ENCODE measurements at regions not wholly inside any gene's neighbourhood (a gene's known extent, or its start where the extent isn't known, plus 50 kb on each side); places are given as distances from the start of the nearest gene placed in this dataset.

DNA sequence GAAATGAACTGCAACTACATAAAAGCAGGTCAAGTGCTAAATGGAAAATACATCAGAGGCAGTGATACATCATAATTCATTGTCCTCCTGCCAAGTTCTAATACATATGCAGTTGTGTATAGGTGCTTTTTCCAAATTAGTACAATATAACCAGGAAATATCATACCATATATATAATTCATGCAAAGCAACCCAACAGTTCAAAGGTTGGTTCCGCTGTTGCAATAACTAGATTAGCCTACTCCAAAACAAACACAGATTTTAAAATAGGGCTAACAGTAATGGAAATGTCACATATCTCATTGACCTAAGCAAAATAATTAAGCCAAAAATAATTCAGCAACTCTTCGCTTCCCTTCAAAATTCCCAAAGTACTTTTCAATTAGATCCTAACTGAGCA is 88.9 kb upstream of the NEBL start:
- no peak for DNase-seq (ENCODE audit: low read depth)
- no peak overlapping the region for H3K4me3 ChIP-seq (ENCODE audit: low read depth, low read length)
- TF ChIP-seq, protein P1, sequence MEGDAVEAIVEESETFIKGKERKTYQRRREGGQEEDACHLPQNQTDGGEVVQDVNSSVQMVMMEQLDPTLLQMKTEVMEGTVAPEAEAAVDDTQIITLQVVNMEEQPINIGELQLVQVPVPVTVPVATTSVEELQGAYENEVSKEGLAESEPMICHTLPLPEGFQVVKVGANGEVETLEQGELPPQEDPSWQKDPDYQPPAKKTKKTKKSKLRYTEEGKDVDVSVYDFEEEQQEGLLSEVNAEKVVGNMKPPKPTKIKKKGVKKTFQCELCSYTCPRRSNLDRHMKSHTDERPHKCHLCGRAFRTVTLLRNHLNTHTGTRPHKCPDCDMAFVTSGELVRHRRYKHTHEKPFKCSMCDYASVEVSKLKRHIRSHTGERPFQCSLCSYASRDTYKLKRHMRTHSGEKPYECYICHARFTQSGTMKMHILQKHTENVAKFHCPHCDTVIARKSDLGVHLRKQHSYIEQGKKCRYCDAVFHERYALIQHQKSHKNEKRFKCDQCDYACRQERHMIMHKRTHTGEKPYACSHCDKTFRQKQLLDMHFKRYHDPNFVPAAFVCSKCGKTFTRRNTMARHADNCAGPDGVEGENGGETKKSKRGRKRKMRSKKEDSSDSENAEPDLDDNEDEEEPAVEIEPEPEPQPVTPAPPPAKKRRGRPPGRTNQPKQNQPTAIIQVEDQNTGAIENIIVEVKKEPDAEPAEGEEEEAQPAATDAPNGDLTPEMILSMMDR (IDR thresholded peaks at IDR 0.05; ENCODE audit: control insufficient read depth, extremely low read depth, insufficient read depth), result no peak

DNA sequence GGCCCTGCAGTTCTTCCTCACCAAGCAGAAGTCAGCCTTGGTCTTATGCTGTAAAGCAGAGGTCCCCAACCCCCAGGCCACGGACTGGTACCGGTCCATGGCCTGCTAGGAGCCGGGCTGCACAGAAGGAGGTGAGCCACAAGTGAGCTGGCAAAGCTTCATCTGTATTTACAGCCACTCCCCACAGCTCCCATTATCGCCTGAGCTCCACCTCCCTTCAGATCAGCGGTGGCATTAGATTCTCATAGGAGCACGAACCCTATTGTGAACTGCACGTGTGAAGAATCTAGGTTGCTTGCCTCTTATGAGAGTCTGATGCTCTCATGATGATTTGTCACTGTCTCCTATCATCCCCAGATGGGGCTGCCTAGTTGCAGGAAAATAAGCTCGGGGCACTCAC is 87.6 kb upstream of the NEBL start:
- no peak for DNase-seq (ENCODE audit: low read depth)
- TF ChIP-seq, protein P1 (IDR thresholded peaks at IDR 0.05; ENCODE audit: control insufficient read depth, extremely low read depth, insufficient read depth), result no peak
- no peak overlapping the region for H3K4me3 ChIP-seq (ENCODE audit: low read depth, low read length)

DNA sequence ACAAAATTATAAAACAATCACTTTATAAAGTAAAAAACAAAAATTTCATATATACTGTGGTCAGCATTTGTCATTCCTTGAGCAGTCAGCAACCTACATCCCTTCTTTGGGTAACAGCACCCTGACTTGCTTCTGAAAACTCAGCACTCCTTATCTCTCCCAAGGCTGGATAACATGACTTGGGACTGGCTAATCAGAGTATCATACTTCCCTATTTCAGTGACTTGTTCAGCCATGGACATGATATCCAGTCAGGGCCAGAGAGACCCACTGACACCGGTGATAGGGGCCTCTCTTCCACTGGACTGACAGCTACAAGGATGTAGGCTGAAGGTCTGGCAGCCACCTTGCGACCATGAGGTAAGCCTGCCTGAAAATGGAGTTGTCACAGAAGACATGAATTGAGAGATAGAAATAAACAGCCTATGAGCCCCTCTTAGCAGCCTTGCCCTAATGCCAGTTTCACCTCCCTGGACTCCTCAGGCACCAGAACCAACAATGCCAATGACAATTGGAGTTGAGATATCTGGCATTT is 84.4 kb upstream of the NEBL start:
- no peak overlapping the region for H3K4me3 ChIP-seq (ENCODE audit: low read depth, low read length)
- TF ChIP-seq, protein P1 (IDR thresholded peaks at IDR 0.05; ENCODE audit: control insufficient read depth, extremely low read depth, insufficient read depth), result no peak
- DNase-seq (ENCODE audit: low read depth), result no peak

DNA sequence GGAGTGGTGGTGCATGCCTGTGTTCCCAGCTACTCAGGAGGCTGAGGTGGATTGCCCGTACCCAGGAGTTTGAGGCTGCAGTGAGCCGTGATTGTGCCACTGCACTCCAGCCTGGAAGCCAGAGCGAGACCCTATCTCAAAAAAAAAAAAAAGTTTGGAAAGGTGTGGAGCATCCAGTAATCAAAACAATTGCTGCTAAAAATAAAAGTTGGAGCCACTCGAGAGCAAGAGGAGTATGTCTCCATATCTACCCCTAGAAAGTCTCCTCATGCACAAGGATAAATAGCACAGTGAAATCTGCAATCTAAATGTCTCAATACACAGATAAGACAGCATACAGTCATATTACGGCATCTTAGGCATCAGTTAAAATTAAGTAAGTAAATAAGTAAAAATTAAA is 81.5 kb upstream of the NEBL start:
- DNase-seq (ENCODE audit: low read depth), result no peak
- TF ChIP-seq, protein P1 (IDR thresholded peaks at IDR 0.05; ENCODE audit: control insufficient read depth, extremely low read depth, insufficient read depth), result no peak
- no peak overlapping the region for H3K4me3 ChIP-seq (ENCODE audit: low read depth, low read length)

DNA sequence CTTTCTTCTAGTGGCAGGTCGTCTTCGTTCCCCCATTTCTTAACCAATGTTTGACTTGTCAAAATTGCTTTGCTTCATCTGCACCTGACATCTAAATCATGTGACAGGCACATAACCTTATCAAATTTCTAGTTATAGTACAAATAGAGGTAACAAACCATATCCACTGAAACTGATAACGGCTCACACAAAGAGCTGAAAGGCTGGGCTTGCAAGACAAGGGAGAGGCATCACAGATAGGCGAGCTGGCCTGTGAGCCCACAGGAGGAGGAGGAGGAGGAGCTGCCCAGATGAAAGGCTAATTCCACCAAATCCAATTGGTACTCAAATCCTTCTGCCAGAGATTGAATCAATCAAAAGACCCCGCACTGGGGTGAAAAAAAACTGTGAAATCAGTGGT is 80.2 kb upstream of the NEBL start:
- TF ChIP-seq, protein P1 (IDR thresholded peaks at IDR 0.05; ENCODE audit: control insufficient read depth, extremely low read depth, insufficient read depth), result no peak
- H3K4me3 ChIP-seq (ENCODE audit: low read depth, low read length), result no peak overlapping the region
- no peak for DNase-seq (ENCODE audit: low read depth)

DNA sequence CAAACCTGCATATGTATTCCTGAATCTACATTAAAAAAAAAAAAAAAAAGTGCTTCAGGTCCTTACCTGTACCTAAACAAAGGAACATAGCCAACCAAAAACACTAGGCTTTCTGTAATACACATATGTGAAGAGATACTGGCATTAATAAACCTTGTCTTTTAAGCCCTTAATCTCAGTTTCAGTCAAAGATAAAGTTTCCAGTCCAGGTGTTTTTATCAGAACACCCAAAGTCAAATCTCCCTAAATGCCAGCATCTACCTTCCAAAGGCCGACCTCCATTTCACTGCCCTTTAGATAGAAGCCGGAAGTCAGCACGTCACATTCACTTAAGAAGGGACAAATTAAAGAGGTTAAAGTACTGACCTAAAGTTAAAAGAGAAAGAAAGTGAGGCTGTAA is 79.8 kb upstream of the NEBL start:
- DNase-seq (ENCODE audit: low read depth), result no peak
- TF ChIP-seq, protein P1 (IDR thresholded peaks at IDR 0.05; ENCODE audit: control insufficient read depth, extremely low read depth, insufficient read depth), result no peak
- H3K4me3 ChIP-seq (ENCODE audit: low read depth, low read length), result no peak overlapping the region

DNA sequence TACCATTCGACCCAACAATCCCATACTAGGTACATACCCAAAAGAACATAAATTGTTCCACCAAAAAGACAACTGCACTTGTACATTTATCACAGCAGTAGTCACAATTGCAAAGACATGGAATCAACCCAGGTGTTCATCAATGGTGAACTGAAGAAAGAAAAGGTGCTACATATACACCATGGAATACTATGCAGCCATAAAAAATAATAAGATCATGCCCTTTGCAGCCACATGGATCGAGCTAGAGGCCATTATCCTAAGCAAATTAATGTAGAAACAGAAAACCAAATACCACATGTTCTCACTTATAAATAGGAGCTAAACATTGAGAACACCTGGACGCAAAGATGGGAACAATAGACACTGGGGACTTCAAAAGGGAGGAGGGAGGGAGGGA is 79.3 kb upstream of the NEBL start:
- TF ChIP-seq, protein P1 (IDR thresholded peaks at IDR 0.05; ENCODE audit: control insufficient read depth, extremely low read depth, insufficient read depth), result no peak
- no peak for DNase-seq (ENCODE audit: low read depth)
- H3K4me3 ChIP-seq (ENCODE audit: low read depth, low read length), result no peak overlapping the region
